Activated CD8-positive, alpha-beta T cell treated with anti-CD3 and anti-CD28 coated beads, Interleukin-2, amount 10 ng/mL, durations not matched to agents 7 days and 5 days (primary cell): ENCODE measurements at regions not wholly inside any gene's neighbourhood (a gene's known extent, or its start where the extent isn't known, plus 50 kb on each side); places are given as distances from the start of the nearest gene placed in this dataset.
"Not testable (repeated sequence)": the region's sequence is repeated elsewhere in the genome, so short reads cannot be mapped to it uniquely, and the experiment has no call there.

ENCODE experiments used
- ATAC-seq: fragments of 150-1000 bp; cut with Tn5 transposase; one replicate; pipeline ENCODE4 v1.10.0; 2021; ENCODE audit warnings: moderate library complexity
- CTCF ChIA-PET: fragments of 350-600 bp; sonication (Branson Sonifier 250); formaldehyde crosslinking; loops from one replicate; lab custom pipeline; 2021; ENCODE audit warnings: antibody characterized with exemption; lab: Charles Lee
- POLR2A ChIA-PET: fragments of 350-600 bp; sonication (Branson Sonifier 250); formaldehyde crosslinking; loops from one replicate; lab custom pipeline; 2021; ENCODE audit warnings: antibody characterized with exemption; lab: Charles Lee
- DNase-seq: peaks from one replicate; pipeline ENCODE4 v3.0.0-alpha.2; 2020
- H3K27ac Mint-ChIP-seq: one replicate; pipeline ENCODE4 v1.8.0; 2021; ENCODE audit warnings: mild to moderate bottlenecking, mixed read lengths
- H3K27me3 Mint-ChIP-seq: one replicate; pipeline ENCODE4 v1.8.0; 2021; ENCODE audit warnings: low read depth, mixed read lengths
- H3K36me3 Mint-ChIP-seq: one replicate; pipeline ENCODE4 v1.8.0; 2021; ENCODE audit warnings: low read depth, mixed read lengths
- H3K4me1 Mint-ChIP-seq: one replicate; pipeline ENCODE4 v1.8.0; 2021; ENCODE audit warnings: low read depth, mixed read lengths
- H3K4me3 Mint-ChIP-seq: one replicate; pipeline ENCODE4 v1.8.0; 2021; ENCODE audit warnings: mild to moderate bottlenecking, mixed read lengths
- H3K9me3 Mint-ChIP-seq: one replicate; pipeline ENCODE4 v1.8.0; 2022; ENCODE audit warnings: mixed read lengths; ENCODE audit not compliant: insufficient read depth

DNA sequence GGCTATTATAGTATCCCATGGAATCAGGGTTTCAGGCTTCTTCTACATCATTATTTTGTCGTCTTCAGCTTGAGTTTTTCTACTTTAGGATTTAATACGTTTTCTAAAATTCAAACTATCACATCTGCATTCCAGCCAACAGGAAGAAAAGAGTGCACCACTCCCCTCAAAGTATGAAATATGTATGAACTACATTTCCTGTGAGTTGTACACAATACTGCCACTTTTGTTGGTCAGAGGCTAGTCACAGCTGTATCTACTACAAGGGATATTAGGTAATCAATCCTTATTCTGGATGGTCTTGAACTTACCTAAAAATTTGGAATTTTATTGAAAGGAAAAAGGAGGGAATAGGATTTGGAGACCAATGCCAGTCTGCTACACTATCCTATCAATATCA, 235.6 kb upstream of the TBX18 start:
- Mint-ChIP-seq H3K4me1 (no peaks in the 10 kb centered on the region), H3K36me3 (no peaks in the 10 kb centered on the region), H3K27ac (no peak overlapping the region), H3K4me3 (no peak overlapping the region), H3K27me3 (no peaks in the 10 kb centered on the region), H3K9me3 (no peaks in the 10 kb centered on the region)
- DNase-seq (no peak), ATAC-seq (no peak)
- ChIA-PET CTCF (no interaction called here), POLR2A (no interaction called here)

DNA sequence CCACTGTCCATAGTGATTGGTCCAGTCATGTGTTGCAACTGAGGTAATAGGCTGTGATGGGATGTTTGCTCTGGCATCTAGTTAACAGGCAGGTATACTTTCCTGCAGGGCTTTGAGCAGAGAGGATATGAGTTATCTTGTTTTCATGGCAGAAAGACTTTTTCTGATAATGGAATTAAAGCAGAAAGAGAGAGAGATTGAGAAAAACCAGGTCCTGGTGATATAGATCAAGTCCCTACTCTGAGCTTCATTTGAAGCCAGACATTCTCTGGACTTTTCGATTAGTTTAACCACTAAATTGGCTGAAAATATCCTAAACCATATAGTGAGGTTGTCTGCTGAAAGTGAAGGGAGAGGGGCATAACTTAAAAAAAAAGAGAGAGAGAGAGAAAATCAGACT, 233.8 kb upstream of the TBX18 start:
- ChIA-PET CTCF (no interaction called here), POLR2A (no interaction called here)
- ATAC-seq (no peak), DNase-seq (no peak)
- Mint-ChIP-seq H3K4me3 (no peak overlapping the region), H3K27me3 (no peaks in the 10 kb centered on the region), H3K27ac (no peak overlapping the region), H3K4me1 (no peaks in the 10 kb centered on the region), H3K9me3 (no peaks in the 10 kb centered on the region), H3K36me3 (no peaks in the 10 kb centered on the region)

DNA sequence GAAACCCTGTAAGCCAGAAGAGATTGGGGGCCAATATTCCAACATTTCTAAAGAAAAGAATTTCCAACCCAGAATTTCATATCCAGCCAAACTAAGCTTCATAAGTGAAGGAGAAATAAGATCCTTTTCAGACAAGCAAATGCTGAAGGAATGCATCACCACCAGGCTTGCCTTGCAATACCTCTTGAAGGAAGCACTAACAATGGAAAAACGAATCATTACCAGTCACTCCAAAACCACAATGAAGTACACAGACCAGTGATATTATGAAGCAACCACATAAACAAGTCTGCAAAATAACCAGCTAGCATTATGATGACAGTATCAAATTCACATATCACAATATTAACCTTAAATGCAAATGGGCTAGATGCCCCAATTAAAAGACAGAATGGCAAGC, 224.4 kb upstream of the TBX18 start:
- H3K36me3 Mint-ChIP-seq, CTCF ChIA-PET, H3K4me1 Mint-ChIP-seq, H3K9me3 Mint-ChIP-seq, ATAC-seq, POLR2A ChIA-PET, H3K4me3 Mint-ChIP-seq, H3K27ac Mint-ChIP-seq, H3K27me3 Mint-ChIP-seq, DNase-seq: not testable (repeated sequence)

DNA sequence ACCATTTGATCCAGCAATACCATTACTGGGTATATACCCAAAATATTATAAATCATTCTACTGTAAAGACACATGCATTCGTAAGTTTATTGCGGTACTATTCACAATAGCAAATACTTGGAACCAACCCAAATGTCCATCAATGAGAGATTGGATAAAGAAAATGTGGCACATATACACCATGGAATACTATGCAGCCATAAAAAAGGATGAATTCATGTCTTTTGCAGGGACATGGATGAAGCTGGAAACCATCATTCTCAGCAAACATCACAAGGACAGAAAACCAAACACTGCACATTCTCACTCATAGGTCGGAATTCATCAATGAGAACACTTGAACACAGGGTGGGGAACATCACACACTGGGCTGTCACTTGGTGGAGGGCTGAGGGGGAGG, 221.1 kb upstream of the TBX18 start:
- DNase-seq, H3K36me3 Mint-ChIP-seq, ATAC-seq, H3K27me3 Mint-ChIP-seq, H3K27ac Mint-ChIP-seq, POLR2A ChIA-PET, CTCF ChIA-PET, H3K4me3 Mint-ChIP-seq, H3K4me1 Mint-ChIP-seq, H3K9me3 Mint-ChIP-seq: not testable (repeated sequence)

DNA sequence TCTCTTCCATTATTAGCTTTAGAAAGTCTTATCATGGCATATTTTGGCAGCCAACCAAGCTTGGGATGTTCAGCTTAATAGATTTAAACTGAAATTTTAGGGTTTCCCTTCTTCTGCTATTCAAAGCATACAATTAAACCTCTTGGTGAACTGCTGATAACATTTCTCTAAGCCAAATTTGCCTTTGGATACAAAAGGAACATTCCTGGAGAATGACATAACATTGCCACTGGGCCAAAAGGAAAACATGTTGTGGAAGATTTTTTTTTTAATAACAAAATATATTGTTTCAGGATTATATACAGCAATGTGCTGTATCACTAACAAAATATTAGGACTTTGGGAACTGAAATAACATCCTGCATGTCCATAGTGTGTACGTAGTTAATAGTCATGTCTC, 215.1 kb upstream of the TBX18 start:
- ATAC-seq, result no peak
- H3K27ac Mint-ChIP-seq, result no peak overlapping the region
- no peak overlapping the region for H3K4me3 Mint-ChIP-seq
- no peaks in the 10 kb centered on the region for H3K27me3 Mint-ChIP-seq
- H3K9me3 Mint-ChIP-seq, result no peaks in the 10 kb centered on the region
- H3K4me1 Mint-ChIP-seq, result no peaks in the 10 kb centered on the region
- no peaks in the 10 kb centered on the region for H3K36me3 Mint-ChIP-seq
- ChIA-PET POLR2A (no interaction called here), CTCF (no interaction called here)
- DNase-seq, result no peak

DNA sequence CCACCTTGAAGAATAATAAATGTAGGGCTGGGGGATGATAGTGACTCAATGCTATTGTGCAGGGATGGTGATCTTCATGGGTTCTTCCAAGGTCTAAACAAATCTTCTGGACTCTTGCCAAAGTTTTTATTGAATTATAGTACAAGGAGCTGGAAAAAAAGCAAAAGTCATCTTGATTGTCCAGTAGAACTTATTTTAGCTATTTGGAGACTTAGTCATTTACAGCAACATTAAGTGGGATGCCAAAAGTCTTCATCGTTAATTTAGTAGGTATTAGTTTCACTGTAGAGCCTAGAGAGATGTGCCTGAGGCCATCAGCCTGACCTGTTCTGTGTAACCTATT, 212.9 kb upstream of the TBX18 start:
- Mint-ChIP-seq H3K4me3 (no peak overlapping the region), H3K27me3 (no peaks in the 10 kb centered on the region), H3K9me3 (no peaks in the 10 kb centered on the region), H3K36me3 (no peaks in the 10 kb centered on the region), H3K27ac (no peak overlapping the region), H3K4me1 (no peaks in the 10 kb centered on the region)
- ATAC-seq (no peak), DNase-seq (no peak)
- ChIA-PET CTCF (no interaction called here), POLR2A (no interaction called here)

DNA sequence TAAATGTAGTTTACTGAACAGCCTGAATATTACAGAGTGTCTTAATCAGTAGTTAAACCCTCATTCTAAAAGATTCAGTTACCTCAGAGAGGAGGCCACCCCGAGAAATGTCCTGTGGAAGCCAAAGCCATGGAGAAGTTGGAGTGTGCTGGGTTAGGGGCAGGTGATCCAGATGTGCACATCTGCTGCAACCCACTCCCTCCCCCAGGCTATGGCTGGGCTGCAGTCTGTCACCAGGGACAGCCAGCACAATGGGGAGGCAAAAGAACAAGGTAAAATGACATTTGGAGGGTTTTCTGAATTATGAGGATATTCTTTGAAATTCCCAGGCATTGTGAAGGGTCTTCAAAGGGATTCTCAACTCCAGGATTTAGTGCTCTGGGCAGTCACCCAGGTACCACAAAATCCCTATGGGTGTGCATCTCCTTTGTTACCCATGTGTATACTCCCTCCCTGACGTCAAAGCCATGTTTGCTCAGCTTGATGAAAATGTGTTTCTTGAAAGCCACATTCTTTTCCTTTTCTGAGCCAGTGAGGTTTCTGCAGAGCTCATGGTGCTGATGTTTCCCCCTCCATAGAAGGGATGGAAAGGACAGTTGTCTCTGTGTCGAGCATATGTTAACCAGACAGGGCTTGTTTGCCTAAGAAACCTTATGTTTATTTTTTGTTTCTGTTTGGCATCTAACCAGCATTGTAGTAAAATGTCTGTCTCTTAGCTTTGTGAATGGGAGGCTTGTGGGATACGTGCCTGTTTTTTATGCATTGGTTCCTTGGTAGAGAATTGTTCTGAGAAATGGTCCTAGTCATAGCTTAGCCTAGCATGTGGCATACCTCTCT, 212.3 kb upstream of the TBX18 start:
- no peak for ATAC-seq
- no peaks in the 10 kb centered on the region for H3K9me3 Mint-ChIP-seq
- CTCF ChIA-PET, result no interaction called here
- no peaks in the 10 kb centered on the region for H3K4me1 Mint-ChIP-seq
- no peaks in the 10 kb centered on the region for H3K36me3 Mint-ChIP-seq
- H3K27ac Mint-ChIP-seq, result no peak overlapping the region
- POLR2A ChIA-PET, result no interaction called here
- no peak overlapping the region for H3K4me3 Mint-ChIP-seq
- H3K27me3 Mint-ChIP-seq, result no peaks in the 10 kb centered on the region
- DNase-seq, result no peak

DNA sequence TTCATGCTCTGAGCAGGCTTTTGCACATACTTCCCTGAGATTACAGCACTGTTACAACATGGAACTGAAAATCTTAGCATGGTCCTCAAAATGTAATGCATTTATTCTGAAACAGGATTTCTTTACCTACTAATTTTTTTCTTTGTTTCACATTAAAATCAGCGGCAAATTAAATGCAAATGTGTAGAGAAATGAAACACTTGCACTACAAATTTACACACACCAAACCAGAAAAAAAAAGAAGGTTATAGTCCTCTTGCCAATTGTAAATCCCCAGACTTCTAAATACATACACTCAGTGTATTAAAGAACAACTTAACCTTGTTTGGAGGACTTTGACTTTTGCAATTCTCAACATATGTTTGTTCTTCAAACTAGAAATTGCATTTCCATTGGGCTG, 210.9 kb upstream of the TBX18 start:
- no peak for DNase-seq
- Mint-ChIP-seq H3K9me3 (no peaks in the 10 kb centered on the region), H3K27me3 (no peaks in the 10 kb centered on the region), H3K4me1 (no peaks in the 10 kb centered on the region), H3K36me3 (no peaks in the 10 kb centered on the region), H3K27ac (no peak overlapping the region), H3K4me3 (no peak overlapping the region)
- ChIA-PET POLR2A (no interaction called here), CTCF (no interaction called here)
- ATAC-seq, result no peak

DNA sequence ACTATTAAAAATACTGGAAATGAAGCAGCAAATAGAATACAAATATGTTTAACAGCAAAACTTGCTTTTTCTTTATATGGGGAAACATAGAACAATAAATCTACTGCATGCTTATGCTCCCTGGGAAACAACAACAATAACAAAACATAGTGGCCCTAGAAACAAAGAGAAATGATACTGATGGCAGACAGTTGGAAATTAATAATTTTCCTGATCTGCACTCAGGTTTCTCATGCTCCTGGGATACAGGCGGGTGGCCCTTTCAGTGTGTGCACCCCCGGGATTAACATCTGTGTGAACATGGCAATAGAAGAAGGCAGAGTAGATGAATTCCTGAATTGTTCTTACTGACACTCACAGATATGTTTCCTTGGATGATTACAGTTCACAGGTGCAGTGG, 209.2 kb upstream of the TBX18 start:
- POLR2A ChIA-PET, result no interaction called here
- Mint-ChIP-seq H3K9me3 (no peaks in the 10 kb centered on the region), H3K4me1 (no peaks in the 10 kb centered on the region), H3K4me3 (no peak overlapping the region), H3K27ac (no peak overlapping the region), H3K27me3 (no peaks in the 10 kb centered on the region), H3K36me3 (no peaks in the 10 kb centered on the region)
- DNase-seq (no peak), ATAC-seq (no peak)
- CTCF ChIA-PET, result no interaction called here

DNA sequence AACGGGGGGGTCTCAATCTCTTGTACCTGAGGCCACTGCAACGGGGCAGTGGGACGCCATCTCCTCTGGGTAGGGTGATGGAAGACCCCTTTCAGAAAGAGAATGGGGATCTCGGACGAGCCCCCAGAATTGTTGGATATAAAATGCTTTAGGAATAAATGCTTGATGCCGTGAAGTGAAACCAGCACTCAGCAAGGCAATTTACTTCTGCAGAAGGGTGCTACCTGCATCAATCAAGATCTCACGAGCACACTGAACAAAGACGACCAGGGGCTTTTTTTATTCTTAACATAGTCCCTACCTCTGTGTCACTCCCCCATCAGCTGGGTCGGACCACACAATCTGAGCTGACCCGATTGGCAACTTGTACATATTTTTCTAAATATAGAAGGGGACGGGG, 203.6 kb upstream of the TBX18 start:
- Mint-ChIP-seq H3K36me3 (no peaks in the 10 kb centered on the region), H3K9me3 (peaks cover 7% of the 10 kb centered on the region), H3K4me1 (no peaks in the 10 kb centered on the region), H3K4me3 (no peak overlapping the region), H3K27ac (no peak overlapping the region), H3K27me3 (no peaks in the 10 kb centered on the region)
- ChIA-PET POLR2A (no interaction called here), CTCF (no interaction called here)
- DNase-seq (no peak), ATAC-seq (no peak)

DNA sequence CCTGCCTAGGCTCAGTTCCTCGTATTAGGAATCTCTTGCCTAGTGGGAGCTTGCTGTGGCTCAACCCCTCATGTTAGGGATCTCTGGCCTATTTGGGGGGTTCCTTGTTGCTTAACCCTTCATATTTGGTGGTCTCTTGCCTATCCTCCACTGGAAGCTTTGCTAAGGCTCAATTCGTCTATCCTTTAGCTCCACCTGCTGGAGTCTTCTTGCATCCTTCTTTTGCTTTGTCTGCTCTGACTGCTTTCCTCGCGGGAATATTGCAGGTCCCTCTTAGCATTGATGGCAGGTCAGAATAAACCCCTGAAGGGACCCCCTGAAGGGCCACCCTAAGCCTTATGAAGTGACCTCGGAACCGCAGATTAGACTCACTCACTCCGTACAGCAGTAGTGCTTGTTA, 203.0 kb upstream of the TBX18 start:
- ChIA-PET CTCF (no interaction called here), POLR2A (no interaction called here)
- H3K4me3 Mint-ChIP-seq, result no peak overlapping the region
- no peaks in the 10 kb centered on the region for H3K4me1 Mint-ChIP-seq
- peaks cover 7% of the 10 kb centered on the region for H3K9me3 Mint-ChIP-seq
- no peaks in the 10 kb centered on the region for H3K27me3 Mint-ChIP-seq
- DNase-seq, result no peak
- no peaks in the 10 kb centered on the region for H3K36me3 Mint-ChIP-seq
- ATAC-seq, result no peak
- H3K27ac Mint-ChIP-seq, result no peak overlapping the region

DNA sequence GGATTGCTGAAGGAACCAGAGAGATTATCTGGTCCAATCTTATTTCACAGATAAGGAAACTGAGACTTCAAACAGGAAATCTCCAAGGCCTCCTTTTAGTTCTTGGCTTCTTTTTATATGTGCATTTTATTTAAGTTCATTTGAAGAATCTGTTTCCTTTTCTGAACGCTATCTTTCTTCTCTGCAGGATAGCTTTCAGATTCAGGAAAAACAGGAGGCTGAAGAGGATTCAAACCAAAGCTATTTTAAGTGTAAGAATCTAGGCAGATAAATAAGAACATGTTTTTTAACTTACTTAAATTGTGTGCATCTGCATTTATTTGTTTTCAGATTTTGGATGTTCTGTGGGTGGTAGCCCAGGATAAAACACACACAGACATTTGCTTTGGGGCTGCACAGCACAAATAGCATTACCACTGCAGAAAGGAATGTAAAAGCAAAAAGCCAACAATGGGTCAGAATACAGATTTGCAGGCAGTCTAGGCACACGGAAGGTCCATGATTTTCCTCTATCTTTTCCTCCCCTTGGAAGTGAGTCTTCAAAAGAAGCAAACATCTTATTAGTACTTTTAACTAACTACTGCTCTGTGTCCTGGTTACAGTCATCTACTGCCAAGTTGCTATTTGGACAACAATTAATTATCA, 188.8 kb upstream of the TBX18 start:
- H3K4me3 Mint-ChIP-seq, result no peak overlapping the region
- no peaks in the 10 kb centered on the region for H3K9me3 Mint-ChIP-seq
- no peaks in the 10 kb centered on the region for H3K27me3 Mint-ChIP-seq
- CTCF ChIA-PET, result no interaction called here
- H3K4me1 Mint-ChIP-seq, result no peaks in the 10 kb centered on the region
- POLR2A ChIA-PET, result no interaction called here
- DNase-seq (no peak), ATAC-seq (no peak)
- H3K36me3 Mint-ChIP-seq, result no peaks in the 10 kb centered on the region
- H3K27ac Mint-ChIP-seq, result no peak overlapping the region

DNA sequence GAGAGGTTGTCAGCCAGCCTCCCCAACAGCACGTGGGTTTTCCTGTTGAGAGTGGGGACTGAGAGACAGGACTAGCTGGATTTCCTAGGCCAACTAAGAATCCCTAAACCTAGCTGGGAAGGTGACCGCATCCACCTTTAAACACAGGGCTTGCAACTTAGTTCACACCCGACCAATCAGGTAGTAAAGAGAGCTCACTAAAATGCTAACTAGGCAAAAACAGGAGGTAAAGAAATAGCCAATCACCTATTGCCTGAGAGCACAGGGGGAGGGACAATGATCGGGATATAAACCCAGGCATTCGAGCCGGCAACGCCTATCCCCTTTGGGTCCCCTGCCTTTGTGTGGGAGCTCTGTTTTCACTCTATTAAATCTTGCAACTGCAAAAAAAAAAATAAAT, 180.5 kb upstream of the TBX18 start:
- H3K9me3 Mint-ChIP-seq, POLR2A ChIA-PET, DNase-seq, CTCF ChIA-PET, H3K27me3 Mint-ChIP-seq, ATAC-seq, H3K4me1 Mint-ChIP-seq, H3K36me3 Mint-ChIP-seq, H3K27ac Mint-ChIP-seq, H3K4me3 Mint-ChIP-seq: not testable (repeated sequence)
